IMR-90 (cell line): ENCODE measurements at regions not wholly inside any gene's neighbourhood (a gene's known extent, or its start where the extent isn't known, plus 50 kb on each side); places are given as distances from the start of the nearest gene placed in this dataset.

Experiments
- ATAC-seq: fragments of 200-7000 bp; cut with Tn5 transposase; 2 replicates; pipeline ENCODE4 v1.9.1; 2020; ENCODE audit warnings: low read depth, mild to moderate bottlenecking, moderate library complexity
- BruUV-seq: library from RNA; stranded (reverse); fragments of 400-500 nt; replicated peaks from 2 replicates; lab custom pipeline; 2021; lab: Mats Ljungman, UMichigan
- CTCF ChIA-PET: fragments of 300-600 bp; formaldehyde crosslinking; extraction: SDS; loops from one replicate; lab custom pipeline; 2021; ENCODE audit warnings: antibody characterized with exemption; lab: Yijun Ruan, JAX
- POLR2A ChIA-PET: fragments of 300-600 bp; sonication (Branson Sonifier 250); formaldehyde crosslinking; loops from one replicate; lab custom pipeline; 2022; ENCODE audit warnings: antibody characterized with exemption; ENCODE audit not compliant: unreplicated experiment; lab: Charles Lee
- DNase-seq: peaks from one replicate; pipeline ENCODE4 v3.0.0; 2013
- H2AFZ ChIP-seq: replicated peaks from 2 replicates; pipeline ENCODE3; 2013; ENCODE audit warnings: low read length, mild to moderate bottlenecking; ENCODE audit not compliant: poor library complexity
- H2AK5ac ChIP-seq: 2 replicates; pipeline ENCODE4 v1.6.1; 2013; ENCODE audit warnings: low read depth, low read length, inconsistent platforms
- H2AK9ac ChIP-seq: replicated peaks from 2 replicates; pipeline ENCODE3; 2013; ENCODE audit warnings: mild to moderate bottlenecking, low read depth, low read length, moderate library complexity; ENCODE audit not compliant: poor library complexity
- H2BK120ac ChIP-seq: 2 replicates; pipeline ENCODE4 v1.6.1; 2013; ENCODE audit warnings: low read depth, low read length, inconsistent platforms
- H2BK15ac ChIP-seq: 3 replicates; pipeline ENCODE4 v1.6.1; 2013; ENCODE audit warnings: low read depth, low read length, inconsistent platforms
- H2BK20ac ChIP-seq: 2 replicates; pipeline ENCODE4 v1.6.1; 2013; ENCODE audit warnings: low read depth, mild to moderate bottlenecking, inconsistent platforms, low read length, moderate library complexity
- H2BK5ac ChIP-seq: 2 replicates; pipeline ENCODE4 v1.6.1; 2013; ENCODE audit warnings: mild to moderate bottlenecking, low read depth, low read length, inconsistent platforms; ENCODE audit not compliant: poor library complexity, severe bottlenecking
- H3K14ac ChIP-seq: replicated peaks from 2 replicates; pipeline ENCODE4 v1.6.1; 2013; ENCODE audit warnings: low read depth, low read length, inconsistent platforms
- H3K18ac ChIP-seq: 2 replicates; pipeline ENCODE4 v1.6.1; 2013; ENCODE audit warnings: low read depth, low read length, control low read depth
- H3K23ac ChIP-seq: 2 replicates; pipeline ENCODE4 v1.6.1; 2013; ENCODE audit warnings: low read depth, low read length, inconsistent platforms
- H3K27ac ChIP-seq: 2 replicates; pipeline ENCODE4 v1.5.1; 2013; ENCODE audit warnings: mild to moderate bottlenecking, control low read depth, low read length; ENCODE audit not compliant: insufficient read depth
- H3K27me3 ChIP-seq: 2 replicates; pipeline ENCODE4 v1.6.1; 2013; ENCODE audit warnings: low read length; ENCODE audit not compliant: control insufficient read depth, insufficient read depth
- H3K36me3 ChIP-seq: 2 replicates; pipeline ENCODE4 v1.6.1; 2013; ENCODE audit warnings: low read length, mixed read lengths; ENCODE audit not compliant: control insufficient read depth, insufficient read depth
- H3K4ac ChIP-seq: 2 replicates; pipeline ENCODE4 v1.6.1; 2013; ENCODE audit warnings: low read depth, low read length, inconsistent platforms
- H3K4me1 ChIP-seq: 2 replicates; pipeline ENCODE4 v1.6.1; 2013; ENCODE audit warnings: low read length, mixed read lengths; ENCODE audit not compliant: control insufficient read depth, insufficient read depth
- H3K4me2 ChIP-seq: 2 replicates; pipeline ENCODE4 v1.6.1; 2013; ENCODE audit warnings: low read depth, mild to moderate bottlenecking, control low read depth, low read length, moderate library complexity
- H3K4me3 ChIP-seq: 2 replicates; pipeline ENCODE4 v1.5.1; 2013; ENCODE audit warnings: low read depth, mild to moderate bottlenecking, control low read depth, low read length, moderate library complexity; ENCODE audit not compliant: insufficient read depth
- H3K56ac ChIP-seq: 2 replicates; pipeline ENCODE4 v1.6.1; 2013; ENCODE audit warnings: low read length, inconsistent platforms; ENCODE audit not compliant: insufficient read depth; ENCODE audit errors: extremely low read depth
- H3K79me1 ChIP-seq, 2 experiments: 2 replicates each; pipeline ENCODE4 v1.6.1; 2013; ENCODE audit warnings: low read length in 2 of 2, inconsistent platforms in 1 of 2, low read depth in 1 of 2
- H3K9ac ChIP-seq: 2 replicates; pipeline ENCODE4 v1.6.1; 2013; ENCODE audit warnings: low read depth, low read length, control low read depth
- H3K9me1 ChIP-seq: 2 replicates; pipeline ENCODE4 v1.6.1; 2013; ENCODE audit warnings: low read length, inconsistent platforms; ENCODE audit not compliant: insufficient read depth
- H3K9me3 ChIP-seq: 2 replicates; pipeline ENCODE4 v1.6.1; 2013; ENCODE audit warnings: low read length; ENCODE audit not compliant: control insufficient read depth, insufficient read depth
- H4K20me1 ChIP-seq: 2 replicates; pipeline ENCODE4 v1.6.1; 2013; ENCODE audit warnings: low read length, inconsistent platforms; ENCODE audit not compliant: insufficient read depth
- H4K5ac ChIP-seq: 2 replicates; pipeline ENCODE4 v1.6.1; 2013; ENCODE audit warnings: mild to moderate bottlenecking, low read depth, low read length, control low read depth
- H4K8ac ChIP-seq, 2 experiments: 2 replicates each; pipeline ENCODE4 v1.6.1; 2013; ENCODE audit warnings: low read depth in 2 of 2, low read length in 2 of 2, control low read depth in 1 of 2, inconsistent platforms in 1 of 2
- H4K91ac ChIP-seq: 2 replicates; pipeline ENCODE4 v1.6.1; 2013; ENCODE audit warnings: low read depth, low read length, inconsistent platforms; ENCODE audit not compliant: insufficient read depth
- FOS ChIP-seq: fragments of 150-350 bp; IDR thresholded peaks from 2 replicates; pipeline ENCODE4 v1.6.1; 2016; ENCODE audit warnings: low read depth, low read length
- MAZ ChIP-seq: IDR thresholded peaks from 2 replicates; pipeline ENCODE4 v1.6.1; 2012; ENCODE audit warnings: low read depth, mild to moderate bottlenecking, low read length, improper control_type of control experiment, moderate library complexity, borderline replicate concordance
- MXI1 ChIP-seq: IDR thresholded peaks from 2 replicates; pipeline ENCODE4 v1.6.1; 2012; ENCODE audit warnings: low read depth, mild to moderate bottlenecking, low read length, moderate library complexity, borderline replicate concordance
- NFE2L2 ChIP-seq: fragments of 150-350 bp; IDR thresholded peaks from 2 replicates; pipeline ENCODE4 v1.6.1; 2016; ENCODE audit warnings: low read depth, mild to moderate bottlenecking, low read length
- RCOR1 ChIP-seq: IDR thresholded peaks from 2 replicates; pipeline ENCODE4 v1.6.1; 2012; ENCODE audit warnings: mild to moderate bottlenecking, low read length, improper control_type of control experiment; ENCODE audit not compliant: insufficient replicate concordance
- RFX5 ChIP-seq: IDR thresholded peaks from 2 replicates; pipeline ENCODE4 v1.8.0; 2012; ENCODE audit warnings: low read depth, mild to moderate bottlenecking, low read length, moderate library complexity
- WGBS, 2 experiments: methylation state at CpG; one replicate each; pipeline versions ENCODE4 v1.1.5 to v1.1.7; 2013; ENCODE audit warnings: missing lambda C conversion rate in 2 of 2; ENCODE audit not compliant: insufficient read length in 1 of 2; ENCODE audit errors: extremely low coverage in 2 of 2; 5-methylcytosine and 5-hydroxymethylcytosine counted together
- dilution Hi-C: fragments of 300-500 bp; cut with HindIII; formaldehyde crosslinking; loops from one replicate; pipeline ENCODE4 v1.14.3; 2018; ENCODE audit warnings: low sequenced_read_pairs; ENCODE audit not compliant: unreplicated experiment
- in situ Hi-C: fragments of 300-500 bp; cut with MboI; formaldehyde crosslinking; loops from 3 replicates; pipeline ENCODE4 v1.14.3; 2019; ENCODE audit warnings: low sequenced_read_pairs, inconsistent platforms, mixed read lengths
- intact Hi-C: fragments of 100-400 bp; cut with micrococcal nuclease; formaldehyde crosslinking; loops from 2 replicates; pipeline ENCODE4 v1.10.0; 2022

DNA sequence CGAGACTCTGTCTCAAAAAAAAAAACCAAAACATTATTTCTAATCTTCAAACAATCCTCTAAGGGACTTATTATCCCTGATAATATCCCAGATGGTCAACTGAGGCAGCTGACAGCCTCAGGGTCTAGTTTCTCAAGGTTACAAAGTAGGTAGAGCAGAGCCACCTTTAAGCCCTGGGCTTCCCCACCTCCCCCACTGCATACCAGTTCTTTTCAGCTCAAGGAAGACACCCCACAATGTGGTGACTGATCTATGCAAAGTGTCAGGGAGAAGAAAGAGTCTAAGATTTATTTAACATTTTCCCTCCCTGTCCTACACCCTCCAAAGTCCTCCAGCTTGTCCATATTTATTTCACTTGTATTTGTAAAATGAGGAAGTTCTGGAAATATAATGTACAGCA, 60.5 kb upstream of the VGLL2 start:
- H3K36me3 ChIP-seq = no peaks in the 10 kb centered on the region
- H2AK9ac ChIP-seq = no peak overlapping the region
- H4K91ac ChIP-seq = no peak overlapping the region
- no peak overlapping the region for H3K4ac ChIP-seq
- no peak overlapping the region for H2BK5ac ChIP-seq
- H3K18ac ChIP-seq = no peak overlapping the region
- BruUV-seq = no TSS peak
- no peak overlapping the region for H3K14ac ChIP-seq
- no peak overlapping the region for H2BK20ac ChIP-seq
- no peak overlapping the region for H3K56ac ChIP-seq
- H2BK120ac ChIP-seq = no peak overlapping the region
- no peak for TF ChIP-seq MXI1
- no peak for TF ChIP-seq NFE2L2
- TF ChIP-seq RCOR1 = no peak
- TF ChIP-seq FOS = no peak
- no peak for TF ChIP-seq RFX5
- TF ChIP-seq MAZ = no peak
- no peaks in the 10 kb centered on the region for H3K27me3 ChIP-seq
- ChIA-PET POLR2A (no interaction called here), CTCF (no interaction called here)
- no peaks in the 10 kb centered on the region for H3K4me1 ChIP-seq
- H4K20me1 ChIP-seq = no peaks in the 10 kb centered on the region
- no peak overlapping the region for H3K27ac ChIP-seq
- no peak overlapping the region for H3K9ac ChIP-seq
- no peaks in the 10 kb centered on the region for H3K79me1 ChIP-seq
- no peak for DNase-seq
- no peak overlapping the region for H3K4me3 ChIP-seq
- no peak overlapping the region for H3K4me2 ChIP-seq
- H3K9me1 ChIP-seq = no peaks in the 10 kb centered on the region
- H2AFZ ChIP-seq = no peak overlapping the region
- peaks cover 4% of the 10 kb centered on the region; the same call in 1 of the 2 replicates for H3K9me3 ChIP-seq
- H4K8ac ChIP-seq = no peak overlapping the region
- no peak overlapping the region for H3K23ac ChIP-seq
- no peak for ATAC-seq
- H4K5ac ChIP-seq = no peak overlapping the region
- intact Hi-C loops = no loop called here
- no peak overlapping the region for H2AK5ac ChIP-seq
- in situ Hi-C loops = no loop called here
- no CpG with 5 or more reads among the region's 1 CpG for WGBS, 2 experiments
- H2BK15ac ChIP-seq = no peak overlapping the region
- dilution Hi-C loops = no loop called here
